ENCODE measurements at regions not wholly inside any gene's neighbourhood (a gene's known extent, or its start where the extent isn't known, plus 50 kb on each side); places are given as distances from the start of the nearest gene placed in this dataset.

DNA sequence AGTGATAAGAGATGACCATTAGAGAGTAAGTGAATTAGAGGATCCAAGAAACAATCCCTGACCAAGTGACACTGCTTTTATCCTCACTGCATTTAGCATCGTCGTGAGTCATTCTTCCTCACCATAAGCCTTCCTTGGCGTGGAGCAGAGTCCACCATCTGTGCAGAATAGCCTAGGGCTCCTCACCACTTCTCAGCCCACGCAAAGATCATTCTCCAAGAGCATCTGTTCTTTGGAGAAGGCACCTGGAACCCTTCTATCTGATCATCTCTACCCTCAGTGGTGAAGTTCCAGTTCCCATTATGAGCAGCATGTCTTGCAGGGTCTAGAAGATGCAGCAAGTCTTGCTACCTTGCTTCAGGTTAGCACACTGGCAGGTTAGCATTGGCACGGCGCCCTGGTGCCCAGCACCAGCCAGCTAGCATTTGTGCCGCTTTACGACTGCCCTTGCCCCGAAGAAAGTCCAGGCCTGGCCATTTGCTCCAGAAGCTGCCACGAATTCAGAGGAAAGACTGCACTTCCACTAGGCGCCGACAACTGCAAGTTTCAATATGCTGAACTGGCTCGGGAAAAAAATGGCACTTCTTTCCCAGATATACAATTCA is 225.8 kb downstream of the TTC32 start:
- no peak for DNase-seq

DNA sequence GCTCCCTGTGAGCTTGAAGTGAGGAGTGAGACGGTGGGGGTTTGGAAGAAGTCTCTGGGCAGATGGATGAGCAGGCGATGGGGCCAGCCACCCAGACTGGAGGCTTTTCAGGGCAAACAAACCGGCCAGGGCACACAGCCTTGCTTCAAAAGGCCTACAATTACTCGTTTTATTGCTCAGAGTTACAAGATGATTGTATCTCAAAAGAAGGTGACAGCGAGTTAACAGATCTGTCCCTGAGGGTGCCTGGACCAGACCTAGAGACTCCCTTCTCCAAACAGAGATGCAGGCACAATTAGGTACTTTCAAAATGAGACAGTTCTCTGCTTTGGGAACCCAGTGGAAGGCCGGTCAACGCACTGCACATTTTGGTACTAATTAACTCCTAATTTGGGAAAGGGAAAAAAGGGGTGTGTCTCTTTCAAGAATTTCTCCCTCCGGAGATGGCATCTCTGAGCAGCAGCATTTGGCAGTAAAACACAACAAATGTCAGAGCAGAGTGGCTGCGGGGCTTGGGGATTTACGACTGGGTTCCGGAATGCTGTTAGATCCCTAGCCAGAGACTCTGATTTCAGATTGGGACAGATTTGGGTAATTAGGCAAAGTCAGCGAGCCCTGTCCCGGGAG is 226.7 kb downstream of the TTC32 start:
- DNase-seq: no peak

DNA sequence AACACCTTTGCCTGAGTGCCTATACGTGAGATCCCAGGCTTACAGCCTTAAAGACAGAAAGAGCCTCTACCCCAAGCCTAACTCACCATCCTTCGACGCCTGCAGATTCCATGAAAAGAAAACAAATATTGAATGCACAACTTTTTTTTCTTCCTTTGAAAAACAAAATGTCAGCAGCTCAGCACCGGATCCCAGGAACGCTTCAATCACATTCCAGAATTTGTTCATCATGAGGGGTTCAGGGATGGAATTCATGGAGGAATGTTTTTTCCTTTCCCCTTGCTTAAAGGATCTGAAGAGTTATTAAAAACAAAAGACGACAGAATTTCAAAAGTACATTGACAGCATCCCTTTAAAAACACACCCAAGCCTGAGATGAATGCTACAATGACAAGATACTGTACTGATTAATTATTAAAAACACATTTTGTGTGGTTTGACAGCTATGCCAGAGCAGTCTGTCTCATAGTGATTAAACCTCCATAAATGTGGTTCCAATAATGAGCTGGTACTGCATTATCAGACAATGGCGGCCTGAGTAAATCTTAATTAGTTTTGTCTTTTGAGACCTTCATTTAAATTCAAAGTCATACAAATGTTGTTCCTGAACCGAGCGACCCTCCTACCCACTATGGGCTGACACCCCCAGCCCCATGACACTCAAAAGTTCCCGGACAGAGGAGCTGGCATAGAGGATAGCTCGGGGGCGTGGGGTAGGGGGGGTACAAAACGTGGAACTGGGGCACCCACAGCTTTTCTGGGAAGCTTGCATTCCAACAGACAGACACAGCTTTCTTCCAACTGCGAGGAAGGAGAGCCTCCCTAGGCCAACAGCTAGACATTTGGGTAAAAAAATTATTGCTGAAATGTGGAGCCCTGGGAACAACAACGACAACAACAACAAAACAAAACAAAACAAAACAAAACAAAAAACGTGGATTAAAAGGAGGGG is 227.5 kb downstream of the TTC32 start:
- DNase-seq: no peak

DNA sequence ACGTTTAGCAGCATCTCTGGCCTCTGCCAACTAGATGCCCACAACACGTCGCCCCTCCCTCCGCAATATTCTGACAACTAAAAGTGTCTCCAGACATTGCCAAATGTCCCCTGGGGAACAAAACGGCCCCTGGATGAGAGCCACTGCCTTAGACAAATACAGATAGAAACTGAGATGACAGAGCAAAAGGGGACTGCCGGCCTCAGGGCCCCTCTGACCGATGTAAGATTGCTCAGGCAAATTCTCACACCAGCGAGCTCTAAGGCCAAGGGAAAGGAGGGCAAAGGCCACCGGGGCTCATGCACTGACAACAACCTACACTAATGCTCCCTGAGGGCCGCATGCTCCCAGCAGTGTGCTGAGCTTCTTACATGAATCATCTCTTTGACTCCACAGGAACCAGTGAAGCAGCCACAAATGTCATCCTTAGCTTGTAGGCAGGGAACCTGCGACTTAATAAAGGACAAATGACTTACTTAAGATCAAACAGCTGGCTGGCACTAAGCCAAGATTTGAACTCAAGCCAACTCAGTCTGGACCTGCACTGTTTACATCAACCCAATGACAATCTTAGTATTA is 228.5 kb downstream of the TTC32 start:
- peak; percentile 24 for DNase-seq

DNA sequence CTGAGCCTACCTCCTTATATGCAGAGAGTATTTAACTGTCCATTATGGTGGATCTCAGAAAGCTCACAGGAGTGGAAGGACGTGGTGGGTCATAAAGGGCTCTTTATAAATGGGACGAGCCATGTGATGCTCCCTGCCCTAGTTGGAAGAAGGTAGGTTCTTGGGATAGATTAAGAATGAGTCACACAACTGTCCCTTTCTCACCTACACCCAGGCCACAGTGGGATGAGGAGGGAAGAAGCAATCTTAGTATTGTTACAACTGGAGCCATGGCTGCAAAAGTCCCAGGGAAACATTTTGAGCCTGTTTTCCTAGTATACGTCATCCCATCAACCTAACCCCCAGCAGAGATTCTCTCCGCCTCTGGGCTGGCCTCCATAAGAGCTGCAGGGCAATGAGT is 229.9 kb downstream of the TTC32 start:
- no peak for DNase-seq

DNA sequence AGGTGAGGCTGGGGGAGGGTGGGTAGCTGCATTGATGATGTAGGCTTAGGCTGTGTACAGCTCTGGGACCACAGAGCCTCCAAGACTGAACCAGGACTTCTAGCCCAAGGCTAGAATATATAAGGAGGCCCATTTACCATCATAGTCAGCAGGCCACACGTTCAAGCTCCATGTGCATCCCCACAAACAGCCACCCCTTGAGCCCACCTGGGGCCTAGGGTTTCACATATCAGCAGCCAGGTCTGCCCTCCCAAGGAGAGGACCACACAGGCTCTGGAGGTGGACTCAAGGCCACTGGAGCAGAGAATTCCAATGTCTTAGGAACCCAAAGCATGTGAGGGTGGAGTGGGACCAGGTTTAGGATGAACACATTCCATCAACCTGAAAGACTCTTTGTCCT is 230.5 kb downstream of the TTC32 start:
- DNase-seq: no peak

DNA sequence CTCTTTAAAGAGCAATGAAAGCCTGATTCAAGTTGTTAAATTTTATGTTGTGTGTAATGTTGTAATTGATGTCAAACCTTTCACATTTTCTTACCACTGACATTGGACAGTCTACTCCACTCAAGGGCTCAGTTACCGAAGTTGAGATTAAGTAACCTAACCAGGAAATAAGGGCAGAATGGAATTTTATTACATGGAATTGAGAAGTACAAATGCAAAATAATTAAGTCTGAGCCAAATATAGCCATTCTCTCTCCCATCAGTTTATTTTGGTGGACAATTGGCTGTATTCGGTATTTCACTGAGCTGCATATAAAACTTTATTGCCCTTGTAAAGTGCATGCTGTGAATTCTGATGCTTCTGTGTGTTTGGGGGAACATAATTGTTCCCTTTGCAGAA is 231.5 kb downstream of the TTC32 start:
- DNase-seq: no peak

DNA sequence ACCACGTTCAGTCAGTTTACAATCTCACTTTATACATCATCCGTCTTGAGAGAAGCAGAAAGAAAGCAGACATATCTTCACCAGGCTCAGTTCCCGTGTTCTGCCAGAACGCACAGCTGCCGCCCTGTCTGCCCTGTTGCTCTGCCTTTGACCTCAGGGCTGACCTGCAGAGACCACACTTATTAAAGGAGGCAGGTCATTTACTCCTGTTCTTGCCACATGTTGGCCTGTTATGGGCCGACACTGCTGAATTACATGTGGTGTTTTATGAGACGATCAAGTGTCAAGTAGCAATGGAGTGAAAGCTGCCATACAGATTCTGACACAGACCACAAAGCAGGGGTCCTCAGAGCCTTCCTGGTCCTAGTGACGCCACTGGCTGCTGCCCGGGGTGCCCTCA is 232.2 kb downstream of the TTC32 start:
- no peak for DNase-seq

DNA sequence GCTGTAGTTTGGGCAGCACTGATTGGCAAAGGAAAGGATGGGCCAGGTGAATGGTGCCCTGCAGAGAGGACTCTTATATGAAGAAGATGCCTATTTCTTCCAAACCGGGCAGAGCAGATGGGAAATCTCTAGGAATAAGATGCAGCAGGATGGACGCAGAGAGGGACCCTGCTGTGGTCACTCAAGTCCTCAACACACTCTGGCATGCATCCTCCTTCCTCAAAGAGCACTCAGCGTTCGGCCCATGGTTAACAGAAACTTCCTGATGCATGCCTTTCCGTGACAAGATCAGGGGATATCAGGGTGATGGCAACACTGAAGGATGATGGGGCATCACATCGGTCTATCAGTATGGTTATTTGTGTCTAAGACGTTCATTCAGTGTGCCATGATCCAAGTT is 232.7 kb downstream of the TTC32 start:
- DNase-seq: no peak

DNA sequence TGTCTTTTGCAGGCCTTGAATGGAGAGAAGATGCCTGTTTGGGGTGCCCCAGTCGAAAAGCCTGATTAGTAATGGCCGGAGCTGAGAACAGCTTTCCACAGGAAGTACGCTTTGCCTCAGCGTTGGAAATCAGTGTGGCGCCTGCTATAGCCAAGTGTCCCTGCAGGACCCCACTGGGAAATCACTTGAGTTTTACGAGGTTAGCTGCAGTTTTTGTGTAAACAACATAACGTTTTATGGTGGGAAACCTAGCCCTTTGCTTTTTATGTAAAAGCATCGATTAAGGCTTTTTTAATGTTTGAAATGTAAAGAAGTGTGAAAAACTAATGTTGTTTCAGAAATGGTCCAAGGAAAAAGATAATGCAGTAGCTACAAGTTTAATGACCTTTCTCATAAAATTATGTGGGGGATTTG is 234.2 kb downstream of the TTC32 start:
- DNase-seq: no peak

DNA sequence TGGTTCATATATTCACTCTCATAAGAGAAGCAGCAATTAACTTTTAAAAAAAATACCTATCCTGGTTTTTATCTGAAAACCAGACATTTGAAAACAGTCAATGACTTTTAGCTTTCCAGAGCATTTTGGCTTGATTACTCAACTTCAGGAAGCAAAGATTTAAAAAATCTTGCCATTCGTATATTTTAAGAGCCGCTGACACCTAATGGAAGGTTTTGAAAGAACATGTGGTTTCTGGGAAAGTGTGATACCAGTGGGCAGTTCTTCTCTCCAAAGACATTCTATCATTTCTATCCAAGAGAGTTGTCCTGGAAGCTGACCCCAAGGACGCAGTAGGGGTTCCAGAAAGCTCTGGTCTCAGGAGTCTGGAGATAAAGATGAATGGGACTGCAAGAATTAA is 234.7 kb downstream of the TTC32 start:
- DNase-seq: no peak

DNA sequence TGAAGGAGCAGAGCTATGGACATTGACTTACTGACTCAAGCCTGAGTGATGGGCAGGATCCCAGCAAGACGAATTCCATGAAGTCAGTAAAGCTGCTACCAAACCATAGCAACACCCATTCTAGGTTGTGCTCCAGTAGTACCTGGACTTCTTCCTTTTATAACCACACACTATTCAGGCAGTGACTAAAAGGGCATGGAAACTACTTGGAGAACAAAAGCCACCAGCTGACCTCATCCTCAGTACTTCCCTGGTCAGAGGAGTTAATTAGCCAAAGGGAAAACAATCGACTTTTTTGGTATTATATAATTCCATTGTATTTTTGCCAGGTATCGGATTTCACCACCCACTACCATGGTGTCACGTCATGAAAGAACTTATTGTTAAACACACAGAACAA is 237.1 kb downstream of the TTC32 start:
- DNase-seq: no peak

DNA sequence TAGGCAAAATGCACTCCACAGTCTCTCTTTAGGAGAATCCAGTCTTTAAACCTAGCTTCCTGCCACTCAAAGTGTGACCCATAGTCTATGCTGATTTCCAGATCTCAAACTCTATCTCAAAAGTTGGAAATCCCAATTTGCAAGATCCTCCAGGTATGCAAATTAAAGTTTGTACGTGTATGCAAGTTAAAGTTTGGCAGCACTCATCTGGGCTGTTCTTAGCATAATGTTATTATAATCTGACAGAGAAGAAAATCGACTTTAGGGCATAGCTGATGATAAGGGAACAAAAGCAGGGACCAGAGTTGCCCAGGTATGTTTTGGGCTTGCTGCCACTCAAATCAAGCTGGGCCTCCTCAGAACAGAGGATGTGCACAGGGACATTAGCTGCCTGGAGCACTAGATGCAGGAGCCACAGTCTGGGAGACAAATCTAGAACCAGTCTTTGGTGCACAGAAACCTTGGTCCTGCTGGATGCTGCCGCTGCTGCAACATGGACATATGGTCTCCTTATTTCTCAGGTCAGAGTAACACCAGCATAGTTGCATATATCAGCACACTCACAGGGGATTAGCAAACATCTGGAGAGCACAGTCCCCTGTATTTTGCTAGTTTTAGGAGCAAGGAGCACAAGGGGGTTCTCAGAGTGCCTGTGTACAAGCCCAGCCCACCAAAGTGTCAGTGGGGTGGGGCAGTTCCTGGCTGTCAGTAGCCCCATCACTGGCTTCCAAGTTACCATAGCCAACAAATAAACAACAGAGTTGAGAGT is 242.6 kb downstream of the TTC32 start:
- no peak for DNase-seq

DNA sequence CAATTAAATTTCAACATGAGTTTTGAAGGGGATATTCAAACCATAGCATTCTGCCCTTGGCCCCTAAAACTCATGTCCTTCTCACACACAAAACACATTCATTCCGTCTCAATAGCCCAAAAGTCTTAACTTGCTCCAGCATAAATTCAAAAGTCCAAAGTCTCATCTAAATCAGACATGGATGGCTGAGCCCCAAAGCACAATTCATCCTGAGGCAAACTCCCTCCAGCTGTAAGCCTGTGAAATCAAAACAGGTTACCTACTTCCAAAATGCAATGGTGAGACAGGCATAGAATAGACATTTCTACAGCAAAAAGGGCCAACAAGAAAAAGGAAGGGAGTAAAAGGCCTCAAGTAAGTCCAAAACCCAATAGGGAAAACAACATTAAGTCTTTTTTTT is 245.8 kb downstream of the TTC32 start:
- no peak for DNase-seq

DNA sequence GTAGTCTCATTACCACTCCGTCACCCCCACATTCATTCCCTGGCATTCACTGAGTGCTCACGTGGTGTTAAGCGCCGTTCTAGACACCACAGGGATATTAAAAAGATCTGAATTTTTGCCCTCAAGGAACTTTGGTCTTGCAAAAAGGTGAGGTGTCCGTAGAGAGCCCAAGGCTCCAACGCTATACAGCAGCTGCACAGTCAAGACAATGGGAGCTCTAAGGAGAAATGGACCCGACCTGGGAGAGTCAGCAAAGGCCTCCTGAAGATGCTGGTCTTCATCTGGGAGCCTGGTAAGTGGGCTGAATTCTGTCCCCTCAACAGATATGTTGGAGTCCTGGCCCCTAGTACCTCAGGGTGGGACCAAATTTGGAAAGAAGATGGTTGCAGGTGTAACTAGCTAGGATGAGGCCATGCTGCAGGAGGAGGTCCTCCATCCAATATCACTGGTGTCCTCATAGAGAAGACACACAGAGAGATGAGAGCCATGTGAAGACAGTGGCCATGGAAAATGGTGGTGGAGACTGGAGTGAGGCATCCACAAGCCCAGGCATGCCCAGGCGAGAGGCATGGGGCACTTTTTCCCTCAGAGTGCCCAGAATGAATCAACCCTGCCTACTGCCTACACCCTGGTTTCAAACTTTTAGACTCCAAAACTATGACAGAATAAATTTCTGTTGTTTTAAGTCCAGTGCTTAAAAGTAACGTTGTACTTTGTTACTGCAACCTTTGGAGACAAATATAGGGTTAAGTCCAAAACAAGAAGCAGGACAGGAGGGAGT is 247.3 kb downstream of the TTC32 start:
- no peak for DNase-seq

DNA sequence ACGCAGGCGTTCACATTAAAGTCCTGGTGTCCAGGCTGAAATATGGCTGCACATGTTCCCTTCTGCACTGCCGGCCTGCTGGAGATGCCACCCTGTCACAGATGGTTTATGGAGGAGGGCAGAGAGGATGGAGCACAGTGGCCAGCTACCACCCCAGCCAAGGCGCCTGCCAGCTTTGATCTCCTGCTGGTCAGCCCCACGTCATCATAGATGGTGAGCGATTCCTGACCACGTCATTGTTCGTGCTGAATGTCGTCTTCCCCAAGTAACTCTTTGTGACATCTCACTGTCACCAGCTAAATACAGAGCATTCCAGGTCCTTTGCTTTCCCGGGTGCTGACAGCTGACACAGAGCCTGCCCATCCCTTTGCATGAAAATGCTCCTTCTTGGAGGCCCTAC is 248.3 kb downstream of the TTC32 start:
- no peak for DNase-seq

DNA sequence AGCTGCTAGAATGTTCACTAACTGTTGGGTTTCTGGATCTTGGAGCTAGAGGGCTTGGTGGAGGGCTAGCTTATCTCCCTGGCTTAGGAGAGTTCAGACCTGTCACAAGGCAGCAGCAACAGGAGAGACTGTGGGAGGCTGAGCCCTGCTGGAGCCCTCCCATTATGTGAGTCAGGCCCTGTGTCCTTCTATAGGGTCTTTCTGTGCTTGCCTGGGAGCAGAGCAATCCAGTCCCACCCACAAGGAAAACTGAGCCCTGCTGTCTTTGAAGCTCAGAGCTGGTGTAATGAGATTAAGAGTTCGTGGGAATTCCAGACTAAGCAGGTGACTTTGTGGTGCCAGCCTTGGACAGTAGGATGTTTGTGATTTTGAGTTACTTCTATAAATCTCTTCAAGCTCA is 249.0 kb downstream of the TTC32 start:
- no peak for DNase-seq

DNA sequence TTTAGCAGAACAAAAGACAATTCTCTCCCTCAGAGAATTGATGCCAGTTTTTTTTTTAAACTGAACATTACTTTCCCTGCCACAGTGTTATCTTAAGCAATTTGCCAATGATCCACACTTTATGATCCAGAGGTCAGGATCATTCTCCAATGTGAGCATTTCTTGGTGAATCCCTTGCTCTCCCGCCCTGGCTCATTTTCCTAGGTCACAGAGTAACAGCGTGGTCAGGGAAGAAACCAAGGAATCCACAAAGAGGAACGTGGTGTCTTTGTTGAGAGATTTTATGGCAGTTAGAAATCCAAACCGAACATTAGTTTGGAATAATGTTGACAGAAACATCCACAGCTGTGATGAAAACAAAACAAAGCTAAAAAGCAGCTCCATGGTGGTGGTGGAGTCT is 250.3 kb downstream of the TTC32 start:
- DNase-seq: no peak

DNA sequence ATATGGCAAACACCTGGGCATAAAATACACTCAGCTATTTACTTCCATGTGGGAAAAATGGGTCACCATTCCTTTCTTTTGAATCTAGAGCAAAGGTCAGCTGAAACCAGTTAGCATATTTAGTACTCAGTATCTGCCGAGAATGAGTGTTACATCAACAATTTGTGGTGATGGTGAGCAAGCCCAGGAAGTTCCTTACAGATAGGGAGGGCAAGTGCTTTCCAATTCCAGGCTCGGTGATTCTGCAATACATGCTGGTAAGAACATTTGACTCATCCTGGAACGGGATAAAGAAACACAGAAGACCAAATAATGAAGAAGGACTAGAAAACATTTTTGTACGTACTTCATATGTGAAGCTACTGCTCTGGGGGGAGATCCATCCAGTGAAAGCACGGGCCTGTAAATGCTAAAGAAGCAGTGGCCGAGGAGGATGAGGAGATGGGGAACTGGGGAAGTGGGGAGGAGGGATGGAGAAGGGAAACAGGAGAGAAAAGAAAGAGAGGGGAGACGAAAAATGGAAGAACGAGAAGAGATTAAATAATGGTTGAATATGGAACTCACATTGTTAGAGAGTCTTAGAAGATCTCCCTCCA is 251.9 kb downstream of the TTC32 start:
- DNase-seq: no peak

DNA sequence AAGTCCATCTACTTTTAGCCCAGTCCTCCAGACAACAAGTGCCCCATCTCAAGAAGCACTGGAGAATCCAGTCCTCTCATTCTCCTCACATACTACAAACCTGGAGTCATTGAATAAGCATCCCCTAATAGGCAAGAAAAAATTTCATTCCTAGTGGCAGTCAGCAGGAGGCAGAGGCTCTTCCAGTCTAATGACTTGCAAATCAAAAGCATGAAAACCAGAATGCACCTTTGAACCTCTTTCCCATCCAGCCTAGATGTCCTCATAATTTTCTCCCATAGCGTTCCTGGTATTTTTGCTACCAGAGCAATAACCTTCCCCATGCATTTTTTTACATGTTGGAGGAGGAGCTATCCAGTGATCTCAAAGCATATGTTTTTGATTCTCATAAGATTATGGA is 252.6 kb downstream of the TTC32 start:
- DNase-seq: no peak

DNA sequence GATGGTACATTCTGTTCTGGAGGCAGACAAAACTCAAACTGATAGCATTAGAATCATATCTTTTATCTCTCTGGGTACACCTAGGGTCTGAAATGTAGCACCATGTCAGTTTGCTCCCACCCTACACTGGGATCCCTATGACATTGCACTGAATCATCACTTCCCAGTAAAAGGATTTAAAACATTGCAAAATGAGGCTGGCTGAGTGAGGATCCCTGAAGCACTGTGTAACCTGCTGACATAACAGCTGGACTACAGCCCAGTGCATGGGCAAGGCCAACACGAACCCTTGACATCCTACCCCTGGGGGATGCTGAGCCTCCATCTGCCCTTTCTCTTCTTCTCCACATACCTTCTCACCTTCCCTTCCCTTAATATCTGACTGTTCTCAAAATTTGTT is 253.2 kb downstream of the TTC32 start:
- DNase-seq: no peak

DNA sequence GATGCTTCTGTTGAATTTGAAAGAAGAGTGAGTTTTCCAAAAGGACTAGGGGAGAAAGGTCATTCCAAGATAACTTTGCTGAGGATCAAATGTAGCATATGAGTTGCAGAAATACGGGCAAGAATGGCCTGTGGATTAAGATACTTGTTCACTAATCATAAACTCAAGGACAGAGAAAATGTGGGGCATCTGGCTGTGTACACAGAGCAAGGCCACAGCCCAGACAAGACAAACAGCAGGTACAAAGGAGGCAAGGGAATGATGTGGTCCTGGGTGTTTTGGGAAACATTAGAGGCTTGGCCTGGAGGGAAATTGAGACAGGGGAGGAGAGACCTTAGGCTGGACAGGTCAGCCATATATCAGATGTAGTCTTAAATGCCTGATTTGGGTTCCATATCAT is 254.8 kb downstream of the TTC32 start:
- no peak for DNase-seq

Measured in NCI-H2171 treated with DMSO at 0.1 percent for 48 hours (cell line).